NB4 (cell line): ENCODE measurements at regions not wholly inside any gene's neighbourhood (a gene's known extent, or its start where the extent isn't known, plus 50 kb on each side); places are given as distances from the start of the nearest gene placed in this dataset.

ENCODE experiments used
- DNase-seq: peaks from one replicate; pipeline ENCODE4 v3.0.0; 2010; ENCODE audit warnings: low read depth
- H3K4me3 ChIP-seq: one replicate; pipeline ENCODE4 v1.5.1; 2011; ENCODE audit warnings: mild to moderate bottlenecking, low read depth, low read length, moderate library complexity
- CTCF ChIP-seq: IDR thresholded peaks from one replicate; pipeline ENCODE4 v1.5.1; 2012; ENCODE audit warnings: low read depth, low read length
- MYC ChIP-seq: IDR thresholded peaks from 2 replicates; pipeline ENCODE4 v1.6.1; 2011; ENCODE audit warnings: low read depth, low read length
- POLR2A ChIP-seq: IDR thresholded peaks from 2 replicates; pipeline ENCODE4 v1.6.1; 2011; ENCODE audit warnings: mild to moderate bottlenecking; ENCODE audit not compliant: insufficient read length; ENCODE audit errors: extremely low read depth
- TF ChIP-seq, protein P1 (sequence below): IDR thresholded peaks from 2 replicates; pipeline ENCODE4 v1.6.1; 2011; ENCODE audit warnings: low read depth, low read length

GRCh38 chr6:68544450-68544849, 90.6 kb upstream of the ADGRB3 start:
- no peak for DNase-seq
- TF ChIP-seq POLR2A (no peak), CTCF (no peak), MYC (no peak)
- TF ChIP-seq, protein P1, sequence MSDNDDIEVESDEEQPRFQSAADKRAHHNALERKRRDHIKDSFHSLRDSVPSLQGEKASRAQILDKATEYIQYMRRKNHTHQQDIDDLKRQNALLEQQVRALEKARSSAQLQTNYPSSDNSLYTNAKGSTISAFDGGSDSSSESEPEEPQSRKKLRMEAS, result no peak

DNA sequence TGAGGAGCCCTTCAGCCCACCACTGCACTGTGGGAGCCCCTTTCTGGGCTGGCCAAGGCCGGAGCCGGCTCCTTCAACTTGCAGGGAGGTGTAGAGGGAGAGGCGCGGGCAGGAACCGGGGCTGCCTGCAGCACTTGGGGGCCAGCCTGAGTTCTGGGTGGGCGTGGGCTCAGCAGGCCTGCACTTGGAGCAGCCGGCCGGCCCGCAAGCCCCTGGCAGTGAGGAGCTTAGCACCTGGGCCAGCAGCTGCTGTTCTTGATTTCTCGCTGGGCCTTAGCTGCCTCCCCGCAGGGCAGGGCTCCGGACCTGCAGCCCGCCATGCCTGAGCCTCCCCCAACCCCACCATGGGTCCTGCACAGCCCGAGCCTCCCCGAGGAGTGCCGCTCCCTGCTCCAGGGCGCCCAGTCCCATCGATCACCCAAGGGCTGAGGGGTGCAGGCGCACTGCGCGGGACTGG, 101.7 kb upstream of the ADGRB3 start:
- H3K4me3 ChIP-seq, result no peak overlapping the region
- no peak for DNase-seq
- no peak for TF ChIP-seq POLR2A
- no peak for TF ChIP-seq CTCF
- no peak for TF ChIP-seq MYC
- TF ChIP-seq, protein P1, result no peak

More at GRCh38 chr6:68544450-68544849, 90.6 kb upstream of the ADGRB3 start:
- no peak overlapping the region for H3K4me3 ChIP-seq

DNA sequence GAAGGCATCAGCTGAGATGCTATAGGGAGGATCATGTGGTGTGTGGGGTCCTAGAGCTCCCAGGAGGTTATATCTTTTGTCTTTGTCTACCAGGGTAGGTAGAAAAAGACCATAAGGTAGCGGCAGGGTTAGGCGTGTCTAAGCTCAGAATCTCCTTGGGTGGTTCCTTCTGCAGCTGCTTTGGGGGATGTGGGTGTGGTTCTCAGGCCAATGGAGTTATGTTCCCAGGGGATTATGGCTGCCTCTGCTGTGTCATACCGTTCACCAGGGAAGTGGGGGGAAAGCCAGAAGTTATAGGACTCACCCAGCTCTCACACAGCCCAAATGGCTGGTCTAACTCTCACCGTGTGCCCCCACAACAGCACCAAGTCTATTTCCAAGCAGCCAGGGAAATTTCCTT, 107.4 kb upstream of the ADGRB3 start:
- H3K4me3 ChIP-seq, result no peak overlapping the region
- TF ChIP-seq CTCF (no peak), POLR2A (no peak), MYC (no peak)
- TF ChIP-seq, protein P1, result no peak
- peak; percentile 6 for DNase-seq

GRCh38 chr6:68506911-68507310, 128.2 kb upstream of the ADGRB3 start:
- TF ChIP-seq MYC (no peak), POLR2A (no peak), CTCF (no peak)
- TF ChIP-seq, protein P1, result no peak
- H3K4me3 ChIP-seq, result no peak overlapping the region
- DNase-seq, result no peak

DNA sequence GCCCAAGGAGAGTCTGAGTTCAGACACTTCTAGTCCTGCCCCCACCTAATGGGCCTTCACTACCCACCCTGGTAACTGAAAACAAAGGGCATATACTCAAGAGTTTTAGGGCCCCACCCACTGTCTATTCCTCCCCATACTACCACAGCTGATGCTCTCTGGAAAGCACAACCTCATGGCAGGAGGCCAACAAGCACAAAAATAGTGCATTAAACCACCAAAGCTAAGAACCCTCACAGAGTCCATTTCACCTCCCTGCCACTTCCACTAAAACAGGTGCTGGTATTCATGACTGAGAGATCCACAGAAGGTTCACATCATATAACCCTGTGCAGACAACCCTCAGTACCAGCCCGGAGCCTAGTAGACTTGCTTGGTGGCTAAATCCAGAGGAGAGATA, 132.1 kb upstream of the ADGRB3 start:
- H3K4me3 ChIP-seq, result no peak overlapping the region
- TF ChIP-seq MYC, result no peak
- no peak for TF ChIP-seq POLR2A
- no peak for TF ChIP-seq CTCF
- TF ChIP-seq, protein P1, result no peak
- no peak for DNase-seq
